Right lung (tissue), 2 donors: ENCODE measurements at regions not wholly inside any gene's neighbourhood (a gene's known extent, or its start where the extent isn't known, plus 50 kb on each side); places are given as distances from the start of the nearest gene placed in this dataset.

Experiments
- DNase-seq, 2 donors: peaks; one replicate each; pipeline ENCODE4 v3.0.0-alpha.2; 2013

- DNase-seq, result no peak
Observed at GRCh38 chr14:95442016-95442632, 74.3 kb downstream of the SYNE3 start.

GRCh38 chr14:95440951-95441350 lies 75.5 kb downstream of the SYNE3 start:
- no peak for DNase-seq

- DNase-seq, result no peak
Observed at GRCh38 chr14:95440496-95440895, 76.0 kb downstream of the SYNE3 start.

- no peak for DNase-seq
Observed at GRCh38 chr14:95439881-95440280, 76.6 kb downstream of the SYNE3 start.

- DNase-seq, result no peak
Observed at GRCh38 chr14:95437715-95438114, 78.7 kb downstream of the SYNE3 start.

- DNase-seq, result no peak
Observed at GRCh38 chr14:95436354-95436753, 80.1 kb downstream of the SYNE3 start.

GRCh38 chr14:95434121-95434520 lies 82.3 kb downstream of the SYNE3 start:
- no peak for DNase-seq

GRCh38 chr14:95433094-95433478 lies 83.4 kb downstream of the SYNE3 start:
- DNase-seq, result no peak

- peak; percentile 31 to 32 for DNase-seq
Observed at GRCh38 chr14:95432144-95433093, 84.0 kb downstream of the SYNE3 start.

GRCh38 chr14:95431199-95432143 lies 85.0 kb downstream of the SYNE3 start:
- no peak for DNase-seq

GRCh38 chr14:95428557-95428956 lies 87.9 kb downstream of the SYNE3 start:
- no peak for DNase-seq

GRCh38 chr14:95426116-95426475 lies 90.4 kb downstream of the SYNE3 start:
- DNase-seq, result no peak

GRCh38 chr14:95425369-95426115 lies 90.9 kb downstream of the SYNE3 start:
- DNase-seq, result no peak

GRCh38 chr14:95424529-95424928 lies 91.9 kb downstream of the SYNE3 start:
- peak; percentile 27 to 56 for DNase-seq

GRCh38 chr14:95421741-95422140 lies 94.7 kb downstream of the SYNE3 start:
- no peak for DNase-seq

GRCh38 chr14:95420060-95420459 lies 96.4 kb downstream of the SYNE3 start:
- no peak for DNase-seq

GRCh38 chr14:95419569-95419968 lies 96.9 kb downstream of the SYNE3 start:
- DNase-seq, result no peak

GRCh38 chr14:95418858-95419257 lies 97.6 kb downstream of the SYNE3 start:
- no peak for DNase-seq

GRCh38 chr14:95417492-95417891 lies 97.8 kb upstream of the CLMN start:
- no peak for DNase-seq

GRCh38 chr14:95415993-95416392 lies 96.3 kb upstream of the CLMN start:
- DNase-seq, result no peak
